Endodermal cell (in vitro differentiated cells): ENCODE measurements at regions not wholly inside any gene's neighbourhood (a gene's known extent, or its start where the extent isn't known, plus 50 kb on each side); places are given as distances from the start of the nearest gene placed in this dataset.

Source experiments
- DNase-seq: peaks from one replicate; pipeline ENCODE4 v3.0.0-alpha.2; 2017
- H3K27ac ChIP-seq: 2 replicates; pipeline ENCODE4 v1.5.1; 2013; ENCODE audit warnings: mild to moderate bottlenecking, low read depth, low read length, moderate library complexity
- H3K27me3 ChIP-seq: 2 replicates; pipeline ENCODE4 v1.6.1; 2013; ENCODE audit warnings: mild to moderate bottlenecking, low read length, moderate library complexity; ENCODE audit not compliant: insufficient read depth, control insufficient read depth, poor library complexity, severe bottlenecking
- H3K36me3 ChIP-seq: 2 replicates; pipeline ENCODE4 v1.7.0; 2013; ENCODE audit warnings: mild to moderate bottlenecking, low read length, moderate library complexity; ENCODE audit not compliant: control insufficient read depth, insufficient read depth
- H3K4me1 ChIP-seq: one replicate; pipeline ENCODE4 v1.7.0; 2013; ENCODE audit warnings: low read length; ENCODE audit not compliant: control insufficient read depth, insufficient read depth
- H3K4me3 ChIP-seq: 2 replicates; pipeline ENCODE4 v1.5.1; 2013; ENCODE audit warnings: mild to moderate bottlenecking, low read length, moderate library complexity
- H3K9ac ChIP-seq: 2 replicates; pipeline ENCODE4 v1.6.1; 2013; ENCODE audit warnings: mild to moderate bottlenecking, low read length, moderate library complexity; ENCODE audit not compliant: poor library complexity, severe bottlenecking; ENCODE audit errors: extremely low read depth
- H3K9me3 ChIP-seq: 2 replicates; pipeline ENCODE4 v1.6.1; 2013; ENCODE audit warnings: mild to moderate bottlenecking, low read length, moderate library complexity; ENCODE audit not compliant: control insufficient read depth
- H3K27ac Mint-ChIP-seq: 2 replicates; pipeline ENCODE4 v1.8.0; 2020; ENCODE audit warnings: mixed read lengths
- H3K27me3 Mint-ChIP-seq: 2 replicates; pipeline ENCODE4 v1.8.0; 2021; ENCODE audit warnings: mild to moderate bottlenecking, mixed read lengths; ENCODE audit not compliant: insufficient read depth
- H3K36me3 Mint-ChIP-seq: 2 replicates; pipeline ENCODE4 v1.8.0; 2020; ENCODE audit warnings: low read depth, mixed read lengths
- H3K4me1 Mint-ChIP-seq: 2 replicates; pipeline ENCODE4 v1.8.0; 2020; ENCODE audit warnings: mixed read lengths
- H3K4me3 Mint-ChIP-seq: 2 replicates; pipeline ENCODE4 v1.8.0; 2020; ENCODE audit warnings: mild to moderate bottlenecking, moderate library complexity, mixed read lengths
- H3K9me3 Mint-ChIP-seq: 2 replicates; pipeline ENCODE4 v1.8.0; 2020; ENCODE audit warnings: mild to moderate bottlenecking, mixed read lengths
- CTCF ChIP-seq: fragments of 200-600 bp; sonication (generic); conservative IDR thresholded peaks from 2 replicates; pipeline ENCODE4 v1.5.0; 2021; ENCODE audit warnings: antibody characterized with exemption, mild to moderate bottlenecking
- WGBS, 2 experiments: methylation state at CpG; one replicate each; pipeline versions ENCODE4 v1.1.5 to v1.1.7; 2013; ENCODE audit warnings: missing lambda C conversion rate in 2 of 2, mixed read lengths in 1 of 2; ENCODE audit not compliant: insufficient coverage in 1 of 2, insufficient read length in 1 of 2; 5-methylcytosine and 5-hydroxymethylcytosine counted together

DNA sequence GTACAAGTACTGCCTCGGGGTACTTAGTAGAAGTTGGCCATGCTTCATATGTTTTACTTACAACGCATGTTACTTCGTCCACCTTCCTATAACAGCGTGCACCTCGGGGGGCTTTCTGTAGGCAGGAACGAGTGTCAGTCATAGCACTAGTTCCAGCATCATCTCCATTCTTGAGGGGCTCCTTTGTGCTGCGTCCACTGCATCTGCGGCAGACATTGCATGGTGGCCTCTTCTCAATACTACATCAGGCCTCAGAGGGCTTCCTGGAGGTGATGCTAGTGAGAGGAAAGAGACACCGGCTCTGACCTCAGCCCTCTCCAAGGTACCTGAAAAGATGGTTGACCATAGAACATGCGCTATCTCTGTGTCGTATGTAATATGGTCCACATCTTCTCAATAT lies 121.2 kb upstream of the RTL1 start:
- Histone ChIP-seq H3K4me1 (no peaks in the 10 kb centered on the region), H3K27ac (no peak overlapping the region), H3K4me3 (no peak overlapping the region), H3K36me3 (no peaks in the 10 kb centered on the region), H3K27me3 (no peaks in the 10 kb centered on the region), H3K9ac (no peak overlapping the region), H3K9me3 (no peaks in the 10 kb centered on the region)
- 91 to 94% methylated on average over 7 to 11 of the region's 11 CpGs for WGBS, 2 experiments
- no peak overlapping the region for H3K4me3 Mint-ChIP-seq
- no peak for TF ChIP-seq CTCF
- DNase-seq = peak; percentile 17
- peaks cover 20% of the 10 kb centered on the region for H3K9me3 Mint-ChIP-seq
- peaks cover 9% of the 10 kb centered on the region for H3K27me3 Mint-ChIP-seq
- no peak overlapping the region for H3K27ac Mint-ChIP-seq
- H3K36me3 Mint-ChIP-seq = no peaks in the 10 kb centered on the region
- no peaks in the 10 kb centered on the region for H3K4me1 Mint-ChIP-seq

DNA sequence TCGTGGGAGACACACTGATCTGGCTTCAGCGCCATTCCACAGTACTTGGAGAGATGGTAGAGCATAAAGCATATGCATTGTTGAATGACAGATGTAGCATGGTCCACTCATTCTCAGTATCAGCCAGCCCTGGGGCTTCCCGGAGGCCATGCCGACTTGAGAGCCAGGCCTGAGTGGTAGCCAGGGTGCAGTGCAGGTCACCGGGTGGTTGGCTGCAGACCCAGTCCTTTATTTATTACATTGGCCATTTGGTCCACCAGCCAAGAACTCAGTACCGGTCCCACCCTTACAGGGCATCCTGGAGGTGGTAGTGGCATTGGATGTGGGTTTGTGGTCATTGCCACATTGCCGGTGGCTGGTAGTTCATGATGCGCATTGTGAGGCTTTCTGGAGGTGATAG lies 121.6 kb upstream of the RTL1 start:
- no peak overlapping the region for H3K27ac Mint-ChIP-seq
- no peak for TF ChIP-seq CTCF
- no peaks in the 10 kb centered on the region for H3K27me3 ChIP-seq
- H3K27me3 Mint-ChIP-seq = peaks cover 9% of the 10 kb centered on the region
- no peaks in the 10 kb centered on the region for H3K36me3 Mint-ChIP-seq
- no peaks in the 10 kb centered on the region for H3K36me3 ChIP-seq
- no peaks in the 10 kb centered on the region for H3K4me1 ChIP-seq
- H3K27ac ChIP-seq = no peak overlapping the region
- peaks cover 18% of the 10 kb centered on the region for H3K9me3 Mint-ChIP-seq
- no peaks in the 10 kb centered on the region for H3K4me1 Mint-ChIP-seq
- DNase-seq = no peak
- no peak overlapping the region for H3K9ac ChIP-seq
- WGBS, 2 experiments = 90 to 92% methylated on average over 6 to 8 of the region's 8 CpGs
- no peak overlapping the region for H3K4me3 Mint-ChIP-seq
- H3K4me3 ChIP-seq = no peak overlapping the region
- no peaks in the 10 kb centered on the region for H3K9me3 ChIP-seq

- Histone ChIP-seq H3K27ac (no peak overlapping the region), H3K9ac (no peak overlapping the region), H3K27me3 (no peaks in the 10 kb centered on the region), H3K4me1 (no peaks in the 10 kb centered on the region), H3K36me3 (no peaks in the 10 kb centered on the region), H3K4me3 (no peak overlapping the region), H3K9me3 (no peaks in the 10 kb centered on the region)
- 94 to 98% methylated on average over 10 to 19 of the region's 19 CpGs for WGBS, 2 experiments
- no peak for TF ChIP-seq CTCF
- Mint-ChIP-seq H3K27me3 (peaks cover 9% of the 10 kb centered on the region), H3K4me3 (no peak overlapping the region), H3K9me3 (peaks cover 14% of the 10 kb centered on the region), H3K4me1 (no peaks in the 10 kb centered on the region), H3K27ac (no peak overlapping the region), H3K36me3 (no peaks in the 10 kb centered on the region)
- DNase-seq = peak; percentile 6
Observed at GRCh38 chr14:101025696-101026095, 122.2 kb upstream of the RTL1 start.
